HEK293T (cell line): ENCODE measurements at regions not wholly inside any gene's neighbourhood (a gene's known extent, or its start where the extent isn't known, plus 50 kb on each side); places are given as distances from the start of the nearest gene placed in this dataset.

Source experiments
- ARNT ChIP-seq: fragments of 450-650 bp; IDR thresholded peaks from 2 replicates; pipeline ENCODE4 v1.6.1; 2017; ENCODE audit warnings: mild to moderate bottlenecking
- BHLHE40 ChIP-seq: fragments of 450-650 bp; IDR thresholded peaks from 2 replicates; pipeline ENCODE4 v1.6.1; 2016; ENCODE audit warnings: mild to moderate bottlenecking, moderate library complexity, borderline replicate concordance
- ELF4 ChIP-seq: fragments of 450-650 bp; IDR thresholded peaks from 2 replicates; pipeline ENCODE4 v1.6.1; 2017; ENCODE audit warnings: antibody characterized with exemption
- FOXA1 ChIP-seq: fragments of 450-650 bp; IDR thresholded peaks from 2 replicates; pipeline ENCODE4 v1.6.1; 2016; ENCODE audit warnings: mild to moderate bottlenecking
- FOXK2 ChIP-seq: fragments of 450-650 bp; IDR thresholded peaks from 2 replicates; pipeline ENCODE4 v1.6.1; 2016; ENCODE audit warnings: mild to moderate bottlenecking
- HDGF ChIP-seq: fragments of 450-650 bp; IDR thresholded peaks from 2 replicates; pipeline ENCODE4 v1.6.1; 2017; ENCODE audit warnings: antibody characterized with exemption, borderline replicate concordance
- NFRKB ChIP-seq: fragments of 450-650 bp; IDR thresholded peaks from 2 replicates; pipeline ENCODE4 v1.6.1; 2016; ENCODE audit warnings: mild to moderate bottlenecking, moderate library complexity
- SP1 ChIP-seq: fragments of 450-650 bp; IDR thresholded peaks from 2 replicates; pipeline ENCODE4 v1.6.1; 2017
- ZNF384 ChIP-seq: fragments of 450-650 bp; IDR thresholded peaks from 2 replicates; pipeline ENCODE4 v1.6.1; 2016

- TF ChIP-seq BHLHE40 (no peak), NFRKB (no peak), HDGF (no peak), FOXK2 (no peak), ZNF384 (no peak), ARNT (no peak), SP1 (no peak), ELF4 (no peak), FOXA1 (no peak)
Observed at GRCh38 chr14:97293659-97294058, 496.5 kb downstream of the VRK1 start.
